ENCODE measurements at regions not wholly inside any gene's neighbourhood (a gene's known extent, or its start where the extent isn't known, plus 50 kb on each side); places are given as distances from the start of the nearest gene placed in this dataset.

DNA sequence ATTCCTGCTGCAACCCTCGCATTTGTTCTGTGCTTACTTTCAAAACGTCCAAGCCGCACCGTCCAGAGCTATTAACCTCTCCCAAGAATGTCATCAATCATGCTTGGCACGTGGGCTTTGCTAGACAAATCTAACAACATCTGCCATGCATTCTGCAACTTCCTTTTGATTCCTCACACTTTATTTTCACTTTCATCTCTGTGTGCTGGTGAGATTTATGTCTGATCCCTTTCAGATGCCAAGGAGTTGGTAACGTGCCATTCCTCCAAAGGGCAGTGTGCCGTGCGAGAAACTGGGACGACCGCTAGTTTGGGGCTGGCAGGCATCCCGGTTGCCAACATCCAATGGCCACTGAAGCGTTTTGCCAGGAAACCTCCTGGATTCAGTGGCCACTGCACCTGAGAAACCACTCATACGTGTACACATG lies 230.0 kb upstream of the PARD3B start:
- WGBS, 4 donors: 24 to 30% (median 25%) methylated on average over 12 to 13 of the region's 13 CpGs
- Histone ChIP-seq H3K9me3 (replicated peaks in 1 of 3) (no peaks in the 10 kb centered on the region), H3K27me3 (no peaks in the 10 kb centered on the region), H3K4me3 (peak overlapping the region in 1 of 4 donors; percentile 28), H3K36me3 (replicated peaks in 1 of 2) (no peaks in the 10 kb centered on the region), H3K4me1 (replicated peaks in 1 of 2) (peaks cover 0 to 6% of the 10 kb centered on the region in 2 donors), H3K27ac (no peak overlapping the region)
- intact Hi-C loops (cut with DNase I): no loop called here
- TF ChIP-seq POLR2A (IDR thresholded peaks at IDR 0.05): no peak
- TF ChIP-seq, protein P1, sequence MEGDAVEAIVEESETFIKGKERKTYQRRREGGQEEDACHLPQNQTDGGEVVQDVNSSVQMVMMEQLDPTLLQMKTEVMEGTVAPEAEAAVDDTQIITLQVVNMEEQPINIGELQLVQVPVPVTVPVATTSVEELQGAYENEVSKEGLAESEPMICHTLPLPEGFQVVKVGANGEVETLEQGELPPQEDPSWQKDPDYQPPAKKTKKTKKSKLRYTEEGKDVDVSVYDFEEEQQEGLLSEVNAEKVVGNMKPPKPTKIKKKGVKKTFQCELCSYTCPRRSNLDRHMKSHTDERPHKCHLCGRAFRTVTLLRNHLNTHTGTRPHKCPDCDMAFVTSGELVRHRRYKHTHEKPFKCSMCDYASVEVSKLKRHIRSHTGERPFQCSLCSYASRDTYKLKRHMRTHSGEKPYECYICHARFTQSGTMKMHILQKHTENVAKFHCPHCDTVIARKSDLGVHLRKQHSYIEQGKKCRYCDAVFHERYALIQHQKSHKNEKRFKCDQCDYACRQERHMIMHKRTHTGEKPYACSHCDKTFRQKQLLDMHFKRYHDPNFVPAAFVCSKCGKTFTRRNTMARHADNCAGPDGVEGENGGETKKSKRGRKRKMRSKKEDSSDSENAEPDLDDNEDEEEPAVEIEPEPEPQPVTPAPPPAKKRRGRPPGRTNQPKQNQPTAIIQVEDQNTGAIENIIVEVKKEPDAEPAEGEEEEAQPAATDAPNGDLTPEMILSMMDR (IDR thresholded peaks at IDR 0.05): no peak
- DNase-seq: peak; percentile 52 to 77 (median 68)

DNA sequence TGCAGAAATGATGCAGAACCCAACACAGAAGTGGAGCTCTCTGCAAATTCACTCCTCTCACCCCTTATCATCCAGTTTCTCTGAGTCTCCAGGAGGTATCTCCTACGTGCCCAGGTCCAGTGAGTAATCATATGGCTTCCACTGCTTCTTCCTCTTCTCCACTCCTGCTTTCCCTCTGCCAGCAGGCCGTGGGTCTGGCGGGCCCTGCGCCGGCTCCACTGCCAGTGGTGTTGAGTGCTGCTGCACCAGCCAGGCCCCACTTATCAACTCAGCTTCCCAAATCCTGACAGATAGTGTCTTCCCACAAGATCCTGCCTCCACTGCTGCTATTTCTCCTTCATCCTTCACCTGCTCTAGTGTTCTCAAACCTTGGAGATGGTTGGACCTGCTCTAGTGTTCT lies 227.6 kb upstream of the PARD3B start:
- Histone ChIP-seq H3K36me3 (replicated peaks in 1 of 2) (no peaks in the 10 kb centered on the region), H3K9me3 (replicated peaks in 1 of 3) (no peaks in the 10 kb centered on the region), H3K27me3 (no peaks in the 10 kb centered on the region), H3K4me1 (replicated peaks in 1 of 2) (peaks cover 0 to 6% of the 10 kb centered on the region in 2 donors), H3K27ac (no peak overlapping the region), H3K4me3 (no peak overlapping the region)
- intact Hi-C loops (cut with DNase I): no loop called here
- TF ChIP-seq POLR2A (IDR thresholded peaks at IDR 0.05): no peak
- TF ChIP-seq, protein P1 (IDR thresholded peaks at IDR 0.05): no peak
- DNase-seq: no peak
- 92 to 94% (median 94%) methylated on average over 3 to 5 of the region's 5 CpGs for WGBS, 4 donors

DNA sequence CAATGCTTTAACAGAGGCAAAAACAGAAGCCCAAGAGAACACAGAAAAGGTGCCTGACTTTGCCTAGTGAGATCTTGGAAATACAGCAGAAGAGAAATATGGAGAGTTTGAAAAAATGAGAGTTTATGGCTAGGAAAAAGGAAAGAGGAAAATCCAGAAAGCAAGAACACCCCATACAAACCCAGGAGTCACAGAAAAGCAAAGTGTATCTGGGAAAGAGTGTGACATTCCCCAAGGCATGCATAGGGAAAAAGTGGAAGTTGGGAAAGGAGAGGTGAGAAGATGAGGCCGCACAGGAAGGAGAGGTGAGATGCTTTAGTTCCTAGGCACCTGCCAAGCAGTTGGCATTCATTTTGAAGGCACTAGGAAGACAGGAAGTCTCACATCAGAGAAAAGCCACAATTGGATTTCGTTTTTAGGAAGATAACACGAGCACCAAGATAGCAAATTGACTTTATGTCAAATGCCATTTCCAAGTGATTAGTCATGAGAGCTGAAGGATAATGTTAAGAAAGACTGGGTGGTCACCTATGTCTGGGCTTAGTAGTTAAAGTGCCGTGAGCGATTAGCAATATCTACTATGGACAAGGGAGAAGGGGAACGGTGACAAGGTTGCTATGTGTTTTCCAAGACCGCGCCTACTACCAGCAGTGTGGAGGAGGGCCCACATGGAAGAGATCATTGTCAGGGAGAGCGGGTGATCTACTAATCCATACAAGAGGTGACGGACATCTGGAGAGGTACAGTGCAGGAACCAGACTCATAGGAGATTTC lies 224.1 kb upstream of the PARD3B start:
- no peak for DNase-seq
- Histone ChIP-seq H3K27me3 (no peaks in the 10 kb centered on the region), H3K36me3 (replicated peaks in 1 of 2) (no peaks in the 10 kb centered on the region), H3K4me1 (replicated peaks in 1 of 2) (no peaks in the 10 kb centered on the region), H3K27ac (peak overlapping the region in 1 of 5 donors; percentile 8), H3K4me3 (no peak overlapping the region), H3K9me3 (replicated peaks in 1 of 3) (no peaks in the 10 kb centered on the region)
- TF ChIP-seq POLR2A (IDR thresholded peaks at IDR 0.05): no peak
- TF ChIP-seq, protein P1 (IDR thresholded peaks at IDR 0.05): no peak
- intact Hi-C loops (cut with DNase I): loop anchor here in 1 of 2 donors (5.0 kb wide), 1 partner anchor 1356 kb away; no protein-coding TSS in a partner anchor
- 79 to 85% (median 81%) methylated on average over 10 of the region's 10 CpGs for WGBS, 4 donors

DNA sequence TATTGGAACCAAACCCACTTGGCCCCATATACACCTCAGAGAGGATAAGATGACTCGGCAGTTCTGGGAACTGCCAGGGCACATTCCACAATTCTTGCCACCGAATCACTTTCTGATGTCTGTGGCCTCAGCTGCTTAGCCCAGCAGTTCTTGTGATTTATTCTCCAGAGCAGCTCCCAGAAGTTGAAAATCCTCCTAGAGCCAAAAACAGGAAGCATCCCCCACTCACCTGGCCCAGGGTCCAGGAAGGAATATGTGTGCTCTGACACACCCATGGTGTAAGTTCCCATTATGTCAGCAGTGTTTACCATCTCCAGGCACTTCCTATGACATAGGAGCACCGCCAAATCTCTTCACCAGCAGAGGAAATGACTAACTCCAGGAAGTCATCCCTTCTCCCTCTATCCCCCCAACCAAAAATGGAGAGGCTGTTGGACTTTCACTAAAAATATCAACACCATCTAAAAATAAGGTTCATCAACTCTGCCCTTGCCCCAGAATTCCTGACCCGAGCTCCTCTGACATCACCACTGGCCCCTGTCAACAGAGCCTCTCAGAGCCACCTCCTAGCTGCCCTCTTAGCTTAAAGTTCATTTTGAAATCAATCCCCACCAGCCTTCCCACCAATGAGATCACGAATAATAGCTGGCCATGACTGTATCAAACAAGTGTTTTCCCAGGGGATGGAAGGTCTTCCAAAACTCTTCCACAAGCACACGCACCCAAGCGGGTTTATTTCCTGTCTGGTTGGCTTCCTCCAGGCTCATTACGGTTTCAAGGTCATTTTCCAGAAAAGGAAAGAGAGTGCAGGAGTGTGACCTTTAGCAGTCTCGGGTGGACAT lies 223.1 kb upstream of the PARD3B start:
- H3K4me1 ChIP-seq (replicated peaks in 1 of 2): no peaks in the 10 kb centered on the region
- peak in 3 of 7 donors; percentile 5 to 56 (median 14) for DNase-seq
- H3K27me3 ChIP-seq: no peaks in the 10 kb centered on the region
- H3K9me3 ChIP-seq (replicated peaks in 1 of 3): no peaks in the 10 kb centered on the region
- H3K27ac ChIP-seq: peak overlapping the region in 2 of 5 donors; percentile 8 to 36
- TF ChIP-seq, protein P1 (IDR thresholded peaks at IDR 0.05): no peak
- TF ChIP-seq POLR2A (IDR thresholded peaks at IDR 0.05): no peak
- H3K36me3 ChIP-seq (replicated peaks in 1 of 2): no peaks in the 10 kb centered on the region
- H3K4me3 ChIP-seq: no peak overlapping the region
- WGBS, 4 donors: 41 to 55% (median 51%) methylated on average over 9 of the region's 9 CpGs
- intact Hi-C loops (cut with DNase I): loop anchor here in 1 of 2 donors (5.0 kb wide), 1 partner anchor 1355 kb away; no protein-coding TSS in a partner anchor
